NB4 (cell line): ENCODE measurements at regions not wholly inside any gene's neighbourhood (a gene's known extent, or its start where the extent isn't known, plus 50 kb on each side); places are given as distances from the start of the nearest gene placed in this dataset.

ENCODE experiments used
- CTCF ChIP-seq: IDR thresholded peaks from one replicate; pipeline ENCODE4 v1.5.1; 2012; ENCODE audit warnings: low read depth, low read length
- MAX ChIP-seq: IDR thresholded peaks from 2 replicates; pipeline ENCODE4 v1.6.1; 2011; ENCODE audit warnings: low read depth, low read length
- MYC ChIP-seq: IDR thresholded peaks from 2 replicates; pipeline ENCODE4 v1.6.1; 2011; ENCODE audit warnings: low read depth, low read length
- POLR2A ChIP-seq: IDR thresholded peaks from 2 replicates; pipeline ENCODE4 v1.6.1; 2011; ENCODE audit warnings: mild to moderate bottlenecking; ENCODE audit not compliant: insufficient read length; ENCODE audit errors: extremely low read depth

- TF ChIP-seq CTCF (no peak), POLR2A (no peak), MAX (no peak), MYC (no peak)
Measured at GRCh38 chr2:175806570-175806969, 195.5 kb downstream of the LNPK start.
